BLaER1 treated with 17β-estradiol and CSF1 and Interleukin-3, amounts not matched to agents 10 nM and 100 nM (cell line): ENCODE measurements at regions not wholly inside any gene's neighbourhood (a gene's known extent, or its start where the extent isn't known, plus 50 kb on each side); places are given as distances from the start of the nearest gene placed in this dataset.
A peak's percentile ranks its signal among the peaks of the same experiment; 100 is the strongest.

Source experiments
- H3K27ac ChIP-seq, 11 experiments: shearing (Covaris generic); formaldehyde crosslinking; 2 replicates each; pipeline ENCODE4 v1.8.1; 2022
- H3K27me3 ChIP-seq, 11 experiments: shearing (Covaris generic); formaldehyde crosslinking; 2 replicates each; pipeline ENCODE4 v1.8.1; 2022
- H3K36me3 ChIP-seq, 11 experiments: shearing (Covaris generic); formaldehyde crosslinking; 2 replicates each; pipeline ENCODE4 v1.8.1; 2022
- H3K4me1 ChIP-seq, 10 experiments: shearing (Covaris generic); formaldehyde crosslinking; 2 replicates each; pipeline ENCODE4 v1.8.1; 2022
- H3K4me2 ChIP-seq, 11 experiments: shearing (Covaris generic); formaldehyde crosslinking; 2 replicates each; pipeline ENCODE4 v1.8.1; 2022
- H3K4me3 ChIP-seq, 10 experiments: shearing (Covaris generic); formaldehyde crosslinking; 2 replicates each; pipeline ENCODE4 v1.8.1; 2022
- H3K9ac ChIP-seq, 11 experiments: shearing (Covaris generic); formaldehyde crosslinking; 2 replicates each; pipeline ENCODE4 v1.8.1; 2022
- H3K9me3 ChIP-seq, 11 experiments: shearing (Covaris generic); formaldehyde crosslinking; replicated peaks in 1 of 11; 2 replicates each; pipeline ENCODE4 v1.8.1; 2022
- H4K20me1 ChIP-seq, 11 experiments: shearing (Covaris generic); formaldehyde crosslinking; 2 replicates each; pipeline ENCODE4 v1.8.1; 2022
- Cebpa-rat ChIP-seq, 11 experiments: shearing (Covaris generic); IDR thresholded peaks; 2 replicates each; pipeline ENCODE4 v1.8.1; 2022

GRCh38 chr22:22392131-22392530 is 116.4 kb downstream of the ZNF280B start:
- H3K36me3 ChIP-seq, result no peaks in the 10 kb centered on the region
- no peak overlapping the region for H3K9ac ChIP-seq
- no peak overlapping the region for H3K4me2 ChIP-seq
- H3K4me1 ChIP-seq, result peaks cover 6 to 33% (median 28%) of the 10 kb centered on the region in 10 experiments
- H4K20me1 ChIP-seq, result no peaks in the 10 kb centered on the region
- no peak overlapping the region for H3K4me3 ChIP-seq
- no peak overlapping the region for H3K27ac ChIP-seq
- peaks cover 19 to 32% (median 23%) of the 10 kb centered on the region in 11 experiments; a peak in 21 of 22 replicates for H3K9me3 ChIP-seq
- H3K27me3 ChIP-seq, result no peaks in the 10 kb centered on the region
- TF ChIP-seq Cebpa-rat (IDR thresholded peaks at IDR 0.05), result no peak

GRCh38 chr22:22394591-22394990 is 114.0 kb downstream of the ZNF280B start:
- H3K36me3 ChIP-seq, result no peaks in the 10 kb centered on the region
- peaks cover 18 to 51% (median 46%) of the 10 kb centered on the region in 10 experiments for H3K4me1 ChIP-seq
- no peak for TF ChIP-seq Cebpa-rat (IDR thresholded peaks at IDR 0.05)
- peak overlapping the region in 3 of 11 experiments; percentile 50 to 51 (median 50); a peak in 5 of 22 replicates for H3K9ac ChIP-seq
- H3K27me3 ChIP-seq, result no peaks in the 10 kb centered on the region
- H3K9me3 ChIP-seq, result peaks cover 19 to 32% (median 23%) of the 10 kb centered on the region in 11 experiments; a peak in 21 of 22 replicates
- no peaks in the 10 kb centered on the region for H4K20me1 ChIP-seq
- peak overlapping the region in 8 of 11 experiments; percentile 48 to 80 (median 72); a peak in 16 of 22 replicates for H3K4me2 ChIP-seq
- H3K27ac ChIP-seq, result peak overlapping the region in 5 of 11 experiments; percentile 14 to 70 (median 62); a peak in 6 of 22 replicates
- H3K4me3 ChIP-seq, result peak overlapping the region in 1 of 10 experiments; percentile 47; a peak in 1 of 20 replicates

GRCh38 chr22:22395245-22395644 is 113.3 kb downstream of the ZNF280B start:
- Histone ChIP-seq H3K9ac (peak overlapping the region in 4 of 11 experiments; percentile 49 to 51 (median 50); a peak in 6 of 22 replicates), H3K27ac (peak overlapping the region in 6 of 11 experiments; percentile 14 to 70 (median 61); a peak in 10 of 22 replicates), H3K27me3 (no peaks in the 10 kb centered on the region), H3K9me3 (peaks cover 19 to 32% (median 23%) of the 10 kb centered on the region in 11 experiments; a peak in 21 of 22 replicates), H3K4me1 (peaks cover 18 to 51% (median 46%) of the 10 kb centered on the region in 10 experiments), H3K4me3 (peak overlapping the region in 2 of 10 experiments; percentile 12 to 47; a peak in 1 of 20 replicates), H3K36me3 (no peaks in the 10 kb centered on the region), H4K20me1 (no peaks in the 10 kb centered on the region), H3K4me2 (peak overlapping the region in 9 of 11 experiments; percentile 28 to 80 (median 71); a peak in 17 of 22 replicates)
- no peak for TF ChIP-seq Cebpa-rat (IDR thresholded peaks at IDR 0.05)

GRCh38 chr22:22396741-22397291 is 111.7 kb downstream of the ZNF280B start:
- H3K9ac ChIP-seq, result no peak overlapping the region
- H4K20me1 ChIP-seq, result no peaks in the 10 kb centered on the region
- H3K4me3 ChIP-seq, result no peak overlapping the region
- no peak for TF ChIP-seq Cebpa-rat (IDR thresholded peaks at IDR 0.05)
- no peaks in the 10 kb centered on the region for H3K27me3 ChIP-seq
- H3K4me2 ChIP-seq, result peak overlapping the region; percentile 36 to 76 (median 71)
- peaks cover 17 to 23% (median 22%) of the 10 kb centered on the region in 11 experiments; a peak in 21 of 22 replicates for H3K9me3 ChIP-seq
- H3K27ac ChIP-seq, result peak overlapping the region in 5 of 11 experiments; percentile 6 to 24 (median 9); a peak in 6 of 22 replicates
- H3K36me3 ChIP-seq, result no peaks in the 10 kb centered on the region
- peaks cover 18 to 51% (median 46%) of the 10 kb centered on the region in 10 experiments for H3K4me1 ChIP-seq

- peak overlapping the region; percentile 36 to 76 (median 71) for H3K4me2 ChIP-seq
- no peaks in the 10 kb centered on the region for H4K20me1 ChIP-seq
- H3K4me3 ChIP-seq, result no peak overlapping the region
- no peaks in the 10 kb centered on the region for H3K36me3 ChIP-seq
- H3K9ac ChIP-seq, result 0 out of 22 replicates have a peak overlapping the region, but pooled peaks of 1 of the 11 experiments have one; percentile 18
- no peaks in the 10 kb centered on the region for H3K27me3 ChIP-seq
- peaks cover 18 to 51% (median 46%) of the 10 kb centered on the region in 10 experiments for H3K4me1 ChIP-seq
- H3K27ac ChIP-seq, result peak overlapping the region in 7 of 11 experiments; percentile 1 to 40 (median 11); a peak in 7 of 22 replicates
- peaks cover 11 to 18% (median 17%) of the 10 kb centered on the region in 11 experiments; a peak in 20 of 22 replicates for H3K9me3 ChIP-seq
- TF ChIP-seq Cebpa-rat (IDR thresholded peaks at IDR 0.05), result no peak
Measured at GRCh38 chr22:22397292-22397870, 111.2 kb downstream of the ZNF280B start.

- H4K20me1 ChIP-seq, result no peaks in the 10 kb centered on the region
- peak overlapping the region in 4 of 11 experiments; percentile 9 to 40 (median 18); a peak in 6 of 22 replicates for H3K27ac ChIP-seq
- H3K4me3 ChIP-seq, result no peak overlapping the region
- peak overlapping the region; percentile 36 to 76 (median 71); a peak in 21 of 22 replicates for H3K4me2 ChIP-seq
- H3K9ac ChIP-seq, result no peak overlapping the region; a peak in 1 of 22 replicates
- no peaks in the 10 kb centered on the region for H3K27me3 ChIP-seq
- H3K36me3 ChIP-seq, result no peaks in the 10 kb centered on the region
- peaks cover 18 to 51% (median 46%) of the 10 kb centered on the region in 10 experiments for H3K4me1 ChIP-seq
- TF ChIP-seq Cebpa-rat (IDR thresholded peaks at IDR 0.05), result no peak
- H3K9me3 ChIP-seq, result peaks cover 5 to 12% (median 11%) of the 10 kb centered on the region in 11 experiments; a peak in 18 of 22 replicates
Measured at GRCh38 chr22:22397875-22398524, 110.5 kb downstream of the ZNF280B start.

- no peaks in the 10 kb centered on the region for H4K20me1 ChIP-seq
- H3K9me3 ChIP-seq, result peaks cover 0 to 5% (median 4%) of the 10 kb centered on the region in 11 experiments; a peak in 12 of 22 replicates
- no peaks in the 10 kb centered on the region for H3K27me3 ChIP-seq
- no peaks in the 10 kb centered on the region for H3K36me3 ChIP-seq
- no peak overlapping the region for H3K4me3 ChIP-seq
- H3K4me2 ChIP-seq, result peak overlapping the region in 10 of 11 experiments; percentile 36 to 76 (median 72); a peak in 19 of 22 replicates
- no peak overlapping the region; a peak in 1 of 22 replicates for H3K9ac ChIP-seq
- peak overlapping the region in 2 of 11 experiments; percentile 11 to 40; a peak in 2 of 22 replicates for H3K27ac ChIP-seq
- TF ChIP-seq Cebpa-rat (IDR thresholded peaks at IDR 0.05), result no peak
- H3K4me1 ChIP-seq, result peaks cover 18 to 54% (median 47%) of the 10 kb centered on the region in 10 experiments
Measured at GRCh38 chr22:22398530-22399327, 109.8 kb downstream of the ZNF280B start.

- TF ChIP-seq Cebpa-rat (IDR thresholded peaks at IDR 0.05), result no peak
- Histone ChIP-seq H3K9me3 (no peaks in the 10 kb centered on the region), H3K4me1 (peaks cover 27 to 57% (median 52%) of the 10 kb centered on the region in 10 experiments), H3K27me3 (no peaks in the 10 kb centered on the region), H3K27ac (no peak overlapping the region), H4K20me1 (no peaks in the 10 kb centered on the region), H3K4me2 (no peak overlapping the region), H3K4me3 (no peak overlapping the region), H3K9ac (no peak overlapping the region), H3K36me3 (no peaks in the 10 kb centered on the region)
Measured at GRCh38 chr22:22400099-22400498, 108.4 kb downstream of the ZNF280B start.
